NCI-H1105 treated with DMSO at 0.1 percent for 48 hours (cell line): ENCODE measurements at regions not wholly inside any gene's neighbourhood (a gene's known extent, or its start where the extent isn't known, plus 50 kb on each side); places are given as distances from the start of the nearest gene placed in this dataset.
"Not testable (repeated sequence)": the region's sequence is repeated elsewhere in the genome, so short reads cannot be mapped to it uniquely, and the experiment has no call there.

Source experiments
- DNase-seq: peaks from one replicate; lab custom pipeline; 2025; lab: John Stamatoyannopoulos, UW

GRCh38 chr18:9017167-9017904, 85.2 kb upstream of the NDUFV2 start:
- DNase-seq = no peak

- no peak for DNase-seq
Observed at GRCh38 chr18:9017905-9018227, 84.6 kb upstream of the NDUFV2 start.

GRCh38 chr18:9019135-9019534, 83.4 kb upstream of the NDUFV2 start:
- DNase-seq = no peak

- DNase-seq = no peak
Observed at GRCh38 chr18:9020221-9020620, 82.3 kb upstream of the NDUFV2 start.

- DNase-seq = no peak
Observed at GRCh38 chr18:9021458-9021857, 81.0 kb upstream of the NDUFV2 start.

GRCh38 chr18:9022397-9023155, 79.9 kb upstream of the NDUFV2 start:
- DNase-seq = no peak

- DNase-seq = not testable (repeated sequence)
Observed at GRCh38 chr18:9024031-9024646, 78.4 kb upstream of the NDUFV2 start.

GRCh38 chr18:9025091-9025838, 77.2 kb upstream of the NDUFV2 start:
- no peak for DNase-seq

- no peak for DNase-seq
Observed at GRCh38 chr18:9029131-9029530, 73.4 kb upstream of the NDUFV2 start.

GRCh38 chr18:9032519-9032918, 70.0 kb upstream of the NDUFV2 start:
- no peak for DNase-seq

- DNase-seq = no peak
Observed at GRCh38 chr18:9038277-9038871, 64.1 kb upstream of the NDUFV2 start.

GRCh38 chr18:9039441-9040071, 62.9 kb upstream of the NDUFV2 start:
- DNase-seq = no peak

GRCh38 chr18:9042766-9043481, 59.6 kb upstream of the NDUFV2 start:
- DNase-seq = no peak

GRCh38 chr18:9043581-9043980, 58.9 kb upstream of the NDUFV2 start:
- DNase-seq = no peak

- no peak for DNase-seq
Observed at GRCh38 chr18:9047715-9048114, 54.8 kb upstream of the NDUFV2 start.

GRCh38 chr18:9048236-9048635, 54.3 kb upstream of the NDUFV2 start:
- no peak for DNase-seq

- no peak for DNase-seq
Observed at GRCh38 chr18:9048808-9049494, 53.5 kb upstream of the NDUFV2 start.

- no peak for DNase-seq
Observed at GRCh38 chr18:9049495-9049809, 53.0 kb upstream of the NDUFV2 start.

GRCh38 chr18:9050628-9051284, 51.7 kb upstream of the NDUFV2 start:
- not testable (repeated sequence) for DNase-seq
